IMR-90 (cell line): ENCODE measurements at regions not wholly inside any gene's neighbourhood (a gene's known extent, or its start where the extent isn't known, plus 50 kb on each side); places are given as distances from the start of the nearest gene placed in this dataset.
"Not testable (repeated sequence)": the region's sequence is repeated elsewhere in the genome, so short reads cannot be mapped to it uniquely, and the experiment has no call there.

Experiments used
- CTCF ChIP-seq: conservative IDR thresholded peaks from 2 replicates; pipeline ENCODE4 v1.5.1; 2012; ENCODE audit warnings: mild to moderate bottlenecking, low read depth, low read length, improper control_type of control experiment
- POLR2A ChIP-seq: IDR thresholded peaks from 2 replicates; pipeline ENCODE4 v1.6.1; 2012; ENCODE audit warnings: mild to moderate bottlenecking, low read depth, low read length

DNA sequence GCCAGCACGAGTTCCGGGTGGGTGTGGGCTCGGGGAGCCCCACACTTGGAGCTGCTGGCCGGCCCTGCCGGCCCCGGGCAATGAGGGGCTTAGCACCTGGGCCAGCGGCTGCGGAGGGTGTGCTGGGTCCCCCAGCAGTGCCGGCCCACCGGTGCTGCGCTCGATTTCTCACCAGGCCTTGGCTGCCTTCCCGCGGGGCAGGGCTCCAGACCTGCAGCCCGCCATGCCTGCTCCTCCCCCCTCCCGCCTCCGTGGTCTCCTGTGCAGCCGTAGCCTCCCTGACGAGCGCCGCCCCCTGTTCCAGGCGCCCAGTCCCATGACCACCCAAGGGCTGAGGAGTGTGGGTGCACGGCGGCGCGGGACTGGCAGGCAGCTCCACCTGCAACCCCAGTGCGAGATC lies 1103.1 kb downstream of the OTOL1 start:
- not testable (repeated sequence) for TF ChIP-seq CTCF, POLR2A
